HepG2 (cell line): ENCODE measurements at regions not wholly inside any gene's neighbourhood (a gene's known extent, or its start where the extent isn't known, plus 50 kb on each side); places are given as distances from the start of the nearest gene placed in this dataset.

Experiments used
- CHD2 ChIP-seq: IDR thresholded peaks from 2 replicates; pipeline ENCODE4 v1.6.1; 2011; ENCODE audit warnings: low read depth, low read length, improper control_type of control experiment
- ETV6 ChIP-seq: sonication (generic); formaldehyde crosslinking; conservative IDR thresholded peaks from 2 replicates; pipeline ENCODE4 v1.4.0; 2020; ENCODE audit warnings: missing genetic modification reagents
- GLI4 ChIP-seq: sonication (generic); formaldehyde crosslinking; IDR thresholded peaks from 2 replicates; pipeline ENCODE4 v1.5.1; 2020; ENCODE audit warnings: missing genetic modification reagents, mild to moderate bottlenecking, moderate library complexity, borderline replicate concordance
- GTF2F1 ChIP-seq: fragments of 150-350 bp; IDR thresholded peaks from 2 replicates; pipeline ENCODE4 v1.6.1; 2014; ENCODE audit warnings: low read length
- GZF1 ChIP-seq: sonication (generic); formaldehyde crosslinking; IDR thresholded peaks from 2 replicates; pipeline ENCODE4 v1.5.1; 2020; ENCODE audit warnings: mild to moderate bottlenecking, missing genetic modification reagents
- HMG20B ChIP-seq: conservative IDR thresholded peaks from 2 replicates; pipeline ENCODE4 v1.6.1; 2016; ENCODE audit warnings: missing genetic modification reagents, missing compliant biosample characterization
- HNRNPL ChIP-seq: fragments of 200-400 bp; formaldehyde crosslinking; IDR thresholded peaks from 2 replicates; pipeline ENCODE4 v1.6.1; 2017; ENCODE audit warnings: mild to moderate bottlenecking, low read depth, low read length
- MTF2 ChIP-seq: sonication (generic); formaldehyde crosslinking; IDR thresholded peaks from 2 replicates; pipeline ENCODE4 v1.5.0; 2020; ENCODE audit warnings: missing genetic modification reagents, borderline replicate concordance
- MZF1 ChIP-seq: sonication (generic); formaldehyde crosslinking; IDR thresholded peaks from 2 replicates; pipeline ENCODE4 v1.8.1; 2023; ENCODE audit warnings: mild to moderate bottlenecking, missing genetic modification reagents, borderline replicate concordance
- NR2F1 ChIP-seq, 2 experiments: fragments of 450-650 bp in 1 of 2; formaldehyde crosslinking in 1 of 2; IDR thresholded peaks; 2 replicates each; pipeline versions ENCODE4 v1.5.0 to v1.6.1; 2016 to 2020; ENCODE audit warnings: mild to moderate bottlenecking in 1 of 2, missing compliant biosample characterization in 1 of 2, missing genetic modification reagents in 1 of 2, moderate library complexity in 1 of 2
- PLSCR1 ChIP-seq: sonication (generic); formaldehyde crosslinking; IDR thresholded peaks from 2 replicates; pipeline ENCODE4 v1.5.0; 2020; ENCODE audit warnings: missing genetic modification reagents, mild to moderate bottlenecking, borderline replicate concordance
- POGZ ChIP-seq: sonication (generic); formaldehyde crosslinking; IDR thresholded peaks from 2 replicates; pipeline ENCODE4 v1.4.0; 2020; ENCODE audit warnings: mild to moderate bottlenecking, missing genetic modification reagents
- SMAD3 ChIP-seq: sonication (generic); formaldehyde crosslinking; IDR thresholded peaks from 2 replicates; pipeline ENCODE4 v1.4.0; 2020; ENCODE audit warnings: missing genetic modification reagents
- SMYD3 ChIP-seq: sonication (generic); formaldehyde crosslinking; IDR thresholded peaks from 2 replicates; pipeline ENCODE4 v1.8.1; 2023; ENCODE audit warnings: mild to moderate bottlenecking, missing genetic modification reagents
- SRF ChIP-seq: IDR thresholded peaks from 2 replicates; pipeline ENCODE4 v1.6.1; 2011; ENCODE audit warnings: mild to moderate bottlenecking, low read depth, low read length, moderate library complexity
- TCF7L2 ChIP-seq: IDR thresholded peaks from 2 replicates; pipeline ENCODE4 v1.6.1; 2011; ENCODE audit warnings: mild to moderate bottlenecking, low read depth, low read length, moderate library complexity
- TRAFD1 ChIP-seq: sonication (generic); formaldehyde crosslinking; IDR thresholded peaks from 2 replicates; pipeline ENCODE4 v1.5.1; 2020; ENCODE audit warnings: missing genetic modification reagents, mild to moderate bottlenecking, borderline replicate concordance
- ZBTB1 ChIP-seq: sonication (generic); formaldehyde crosslinking; IDR thresholded peaks from 2 replicates; pipeline ENCODE4 v1.4.0; 2020; ENCODE audit warnings: missing genetic modification reagents, borderline replicate concordance
- ZFY ChIP-seq: sonication (generic); formaldehyde crosslinking; IDR thresholded peaks from 2 replicates; pipeline ENCODE4 v1.4.0; 2020; ENCODE audit warnings: missing genetic modification reagents
- ZNF143 ChIP-seq: sonication (generic); formaldehyde crosslinking; IDR thresholded peaks from 2 replicates; pipeline ENCODE4 v1.4.0; 2020; ENCODE audit warnings: missing genetic modification reagents
- ZNF256 ChIP-seq: sonication (generic); formaldehyde crosslinking; conservative IDR thresholded peaks from 2 replicates; pipeline ENCODE4 v1.4.0; 2020; ENCODE audit warnings: missing genetic modification reagents
- ZNF615 ChIP-seq: sonication (generic); formaldehyde crosslinking; IDR thresholded peaks from 2 replicates; pipeline ENCODE4 v1.5.0; 2020; ENCODE audit warnings: mild to moderate bottlenecking, missing genetic modification reagents, borderline replicate concordance
- ZNF710 ChIP-seq: sonication (generic); formaldehyde crosslinking; IDR thresholded peaks from 2 replicates; pipeline ENCODE4 v1.5.0; 2020; ENCODE audit warnings: mild to moderate bottlenecking, missing genetic modification reagents, borderline replicate concordance
- ZNF740 ChIP-seq: sonication (generic); formaldehyde crosslinking; IDR thresholded peaks from 2 replicates; pipeline ENCODE4 v1.4.0; 2020; ENCODE audit warnings: missing genetic modification reagents
- TF ChIP-seq, protein P1 (sequence below): sonication (generic); formaldehyde crosslinking; IDR thresholded peaks from 2 replicates; pipeline ENCODE4 v1.8.1; 2023; ENCODE audit warnings: mild to moderate bottlenecking, missing genetic modification reagents

GRCh38 chr11:14583252-14584034, 60.2 kb upstream of the PDE3B start (continued):
- TF ChIP-seq TRAFD1 (CRISPR knock-in tag) (no peak), NR2F1 (CRISPR knock-in tag; IDR thresholded peaks at IDR 0.05) (no peak), SMYD3 (no peak), ZNF143 (no peak), ZNF615 (CRISPR knock-in tag) (no peak), GLI4 (CRISPR knock-in tag) (no peak), GZF1 (CRISPR knock-in tag) (0 out of 2 replicates have a peak, but pooled peaks have one; percentile 50), SMAD3 (CRISPR knock-in tag) (no peak), HNRNPL (no peak), TCF7L2 (no peak), ETV6 (CRISPR knock-in tag) (no peak), ZFY (CRISPR knock-in tag) (no peak), ZNF740 (CRISPR knock-in tag) (no peak), MZF1 (CRISPR knock-in tag) (no peak), HMG20B (CRISPR knock-in tag) (no peak), ZBTB1 (no peak), POGZ (CRISPR knock-in tag) (peak; percentile 84), ZNF710 (CRISPR knock-in tag) (peak; percentile 87; the same call in 1 of the 2 replicates), ZNF256 (CRISPR knock-in tag) (no peak), SRF (0 out of 2 replicates have a peak, but pooled peaks have one; percentile 2), CHD2 (no peak), PLSCR1 (CRISPR knock-in tag) (no peak), GTF2F1 (no peak), MTF2 (no peak)
- TF ChIP-seq, protein P1, sequence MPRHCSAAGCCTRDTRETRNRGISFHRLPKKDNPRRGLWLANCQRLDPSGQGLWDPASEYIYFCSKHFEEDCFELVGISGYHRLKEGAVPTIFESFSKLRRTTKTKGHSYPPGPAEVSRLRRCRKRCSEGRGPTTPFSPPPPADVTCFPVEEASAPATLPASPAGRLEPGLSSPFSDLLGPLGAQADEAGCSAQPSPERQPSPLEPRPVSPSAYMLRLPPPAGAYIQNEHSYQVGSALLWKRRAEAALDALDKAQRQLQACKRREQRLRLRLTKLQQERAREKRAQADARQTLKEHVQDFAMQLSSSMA (CRISPR knock-in tag), result no peak
